ENCODE measurements at regions not wholly inside any gene's neighbourhood (a gene's known extent, or its start where the extent isn't known, plus 50 kb on each side); places are given as distances from the start of the nearest gene placed in this dataset.

GRCh38 chr1:25073640-25074270, 143.7 kb upstream of the RUNX3 start:
- no peaks in the 10 kb centered on the region for H3K4me1 ChIP-seq
- TF ChIP-seq POLR2A (IDR thresholded peaks at IDR 0.05), result no peak
- no peak for TF ChIP-seq CTCF (IDR thresholded peaks at IDR 0.05 in 8 of 11, conservative IDR thresholded peaks at IDR 0.05 in 3 of 11)
- no peak overlapping the region for H3K4me3 ChIP-seq
- peak; percentile 43 for DNase-seq
- H3K9me3 ChIP-seq, result peaks cover 0 to 25% (median 16%) of the 10 kb centered on the region in 8 donors
- WGBS, 5 donors, result 77 to 89% (median 83%) methylated on average over 12 of the region's 12 CpGs
- no peaks in the 10 kb centered on the region for H3K27me3 ChIP-seq (replicated peaks in 1 of 7)
- H3K27ac ChIP-seq, result no peak overlapping the region
- intact Hi-C loops (cut with DNase I; ENCODE audit: low total_unique reads), result no loop called here
- H3K36me3 ChIP-seq, result no peaks in the 10 kb centered on the region

GRCh38 chr1:25072461-25072860, 142.4 kb upstream of the RUNX3 start:
- WGBS, 5 donors, result 63 to 90% (median 75%) methylated on average over 4 to 5 of the region's 5 CpGs
- H3K9me3 ChIP-seq, result peaks cover 0 to 12% (median 7%) of the 10 kb centered on the region in 8 donors
- peak; percentile 49 for DNase-seq
- H3K36me3 ChIP-seq, result no peaks in the 10 kb centered on the region
- no peaks in the 10 kb centered on the region for H3K4me1 ChIP-seq
- H3K27me3 ChIP-seq (replicated peaks in 1 of 7), result no peaks in the 10 kb centered on the region
- intact Hi-C loops (cut with DNase I; ENCODE audit: low total_unique reads), result no loop called here
- no peak for TF ChIP-seq POLR2A (IDR thresholded peaks at IDR 0.05)
- no peak for TF ChIP-seq CTCF (IDR thresholded peaks at IDR 0.05 in 8 of 11, conservative IDR thresholded peaks at IDR 0.05 in 3 of 11)
- TF ChIP-seq POLR2AphosphoS5 (IDR thresholded peaks at IDR 0.05), result no peak
- H3K27ac ChIP-seq, result no peak overlapping the region
- H3K4me3 ChIP-seq, result no peak overlapping the region

- TF ChIP-seq POLR2A (IDR thresholded peaks at IDR 0.05) (no peak), CTCF (IDR thresholded peaks at IDR 0.05 in 8 of 11, conservative IDR thresholded peaks at IDR 0.05 in 3 of 11) (peak in 3 of 11 experiments; percentile 6 to 18 (median 8))
- H3K4me1 ChIP-seq, result peaks cover 0 to 26% (median 2%) of the 10 kb centered on the region in 6 donors
- no peaks in the 10 kb centered on the region for H3K36me3 ChIP-seq
- no peak overlapping the region for H3K4me3 ChIP-seq
- H3K27me3 ChIP-seq (replicated peaks in 1 of 7), result no peaks in the 10 kb centered on the region
- no peaks in the 10 kb centered on the region for H3K9me3 ChIP-seq
- WGBS, 5 donors, result 82 to 86% (median 85%) methylated on average over 4 of the region's 4 CpGs
- peak; percentile 31 for DNase-seq
- intact Hi-C loops (cut with DNase I; ENCODE audit: low total_unique reads), result no loop called here
- no peak overlapping the region for H3K27ac ChIP-seq
Observed at GRCh38 chr1:25068829-25069228, 138.8 kb upstream of the RUNX3 start.

GRCh38 chr1:25068316-25068715, 138.2 kb upstream of the RUNX3 start:
- TF ChIP-seq POLR2AphosphoS5 (IDR thresholded peaks at IDR 0.05), result no peak
- TF ChIP-seq POLR2A (IDR thresholded peaks at IDR 0.05), result no peak
- no peak for TF ChIP-seq CTCF (IDR thresholded peaks at IDR 0.05 in 8 of 11, conservative IDR thresholded peaks at IDR 0.05 in 3 of 11)
- H3K27me3 ChIP-seq (replicated peaks in 1 of 7), result no peaks in the 10 kb centered on the region
- no peak overlapping the region for H3K27ac ChIP-seq
- peaks cover 0 to 30% (median 2%) of the 10 kb centered on the region in 6 donors for H3K4me1 ChIP-seq
- no peaks in the 10 kb centered on the region for H3K9me3 ChIP-seq
- intact Hi-C loops (cut with DNase I; ENCODE audit: low total_unique reads), result no loop called here
- no peak overlapping the region for H3K4me3 ChIP-seq
- no peaks in the 10 kb centered on the region for H3K36me3 ChIP-seq
- peak; percentile 41 for DNase-seq
- WGBS, 5 donors, result 86 to 95% (median 91%) methylated on average over 6 of the region's 6 CpGs

All from spleen (tissue), 11 donors.